Neural cell (in vitro differentiated cells): ENCODE measurements at regions not wholly inside any gene's neighbourhood (a gene's known extent, or its start where the extent isn't known, plus 50 kb on each side); places are given as distances from the start of the nearest gene placed in this dataset.

ENCODE experiments used
- H2AFZ ChIP-seq: fragments of 200-600, 300-800 bp; sonication (generic), shearing (Covaris generic); 2 replicates; pipeline ENCODE4 v1.6.0; 2014; ENCODE audit warnings: low read depth, mild to moderate bottlenecking, antibody characterized with exemption, low read length, moderate library complexity
- H3F3A ChIP-seq: fragments of 200-600 bp; shearing (Covaris generic); 2 replicates; pipeline ENCODE4 v1.6.1; 2016; ENCODE audit warnings: mild to moderate bottlenecking, moderate library complexity, mixed read lengths, antibody characterized with exemption, low read length; ENCODE audit not compliant: insufficient read depth, poor library complexity, severe bottlenecking
- H3K27ac ChIP-seq: fragments of 200-600, 300-800 bp; sonication (generic), shearing (Covaris generic); 2 replicates; pipeline ENCODE4 v1.5.1; 2014; ENCODE audit warnings: mild to moderate bottlenecking, low read length, moderate library complexity
- H3K27me3 ChIP-seq: fragments of 300-800, 200-600 bp; sonication (generic), shearing (Covaris generic); 2 replicates; pipeline ENCODE4 v1.6.0; 2014; ENCODE audit warnings: mild to moderate bottlenecking, low read depth, low read length, moderate library complexity; ENCODE audit not compliant: insufficient read depth
- H3K36me3 ChIP-seq: fragments of 300-800, 200-600 bp; sonication (generic), shearing (Covaris generic); 2 replicates; pipeline ENCODE4 v1.5.1; 2014; ENCODE audit warnings: mild to moderate bottlenecking, antibody characterized with exemption, low read length, moderate library complexity; ENCODE audit not compliant: insufficient read depth
- H3K4me2 ChIP-seq: fragments of 300-800, 200-600 bp; sonication (generic), shearing (Covaris generic); 2 replicates; pipeline ENCODE4 v1.6.0; 2014; ENCODE audit warnings: mild to moderate bottlenecking, low read length
- H3K4me3 ChIP-seq: fragments of 300-800, 200-600 bp; sonication (generic), shearing (Covaris generic); 2 replicates; pipeline ENCODE4 v1.5.1; 2014; ENCODE audit warnings: mild to moderate bottlenecking, low read length, moderate library complexity
- H3K79me2 ChIP-seq: fragments of 200-600 bp; shearing (Covaris generic); replicated peaks from 2 replicates; pipeline ENCODE4 v1.6.0; 2014; ENCODE audit warnings: mild to moderate bottlenecking, low read length, moderate library complexity; ENCODE audit not compliant: insufficient read depth
- H3K9ac ChIP-seq: fragments of 300-800, 200-600 bp; sonication (generic), shearing (Covaris generic); 2 replicates; pipeline ENCODE4 v1.6.1; 2016; ENCODE audit warnings: mild to moderate bottlenecking, low read length, mixed read lengths
- H3K9me2 ChIP-seq: fragments of 200-600 bp; shearing (Covaris generic); 2 replicates; pipeline ENCODE4 v1.6.1; 2016; ENCODE audit warnings: mild to moderate bottlenecking, low read length, mixed read lengths; ENCODE audit not compliant: insufficient read depth
- H3K9me3 ChIP-seq: fragments of 200-600, 300-800 bp; sonication (generic), shearing (Covaris generic); 2 replicates; pipeline ENCODE4 v1.6.1; 2016; ENCODE audit warnings: mild to moderate bottlenecking, mixed run types, low read length, moderate library complexity, mixed read lengths
- H4K20me1 ChIP-seq: fragments of 200-600 bp; shearing (Covaris generic); 2 replicates; pipeline ENCODE4 v1.6.1; 2016; ENCODE audit warnings: mild to moderate bottlenecking, mixed run types; ENCODE audit not compliant: insufficient read depth
- EP300 ChIP-seq: fragments of 450-650 bp; conservative IDR thresholded peaks from 2 replicates; pipeline ENCODE4 v1.6.1; 2014; ENCODE audit warnings: antibody characterized with exemption, mild to moderate bottlenecking, moderate library complexity; ENCODE audit not compliant: poor library complexity, severe bottlenecking
- EZH2 ChIP-seq: fragments of 200-600, 300-800 bp; shearing (Covaris generic), sonication (generic); IDR thresholded peaks from 2 replicates; pipeline ENCODE4 v1.6.1; 2014; ENCODE audit warnings: antibody characterized with exemption, low read length, borderline replicate concordance, mild to moderate bottlenecking; ENCODE audit not compliant: insufficient read depth, poor library complexity, severe bottlenecking
- MXI1 ChIP-seq: fragments of 450-650 bp; conservative IDR thresholded peaks from 2 replicates; pipeline ENCODE4 v1.6.1; 2014; ENCODE audit warnings: antibody characterized with exemption, mild to moderate bottlenecking; ENCODE audit not compliant: poor library complexity, severe bottlenecking
- POLR2AphosphoS5 ChIP-seq: IDR thresholded peaks from 2 replicates; pipeline ENCODE4 v1.6.1; 2012
- RAD21 ChIP-seq: fragments of 450-650 bp; conservative IDR thresholded peaks from 2 replicates; pipeline ENCODE4 v1.6.1; 2014; ENCODE audit warnings: antibody characterized with exemption, mild to moderate bottlenecking, moderate library complexity
- SMC3 ChIP-seq: fragments of 450-650 bp; conservative IDR thresholded peaks from 2 replicates; pipeline ENCODE4 v1.6.1; 2014; ENCODE audit warnings: antibody characterized with exemption, mild to moderate bottlenecking, moderate library complexity; ENCODE audit not compliant: poor library complexity
- TAF1 ChIP-seq: IDR thresholded peaks from 2 replicates; pipeline ENCODE4 v1.6.1; 2012; ENCODE audit warnings: low read depth
- TF ChIP-seq, protein P1 (sequence below): fragments of 450-650 bp; IDR thresholded peaks from 2 replicates; pipeline ENCODE4 v1.5.1; 2014; ENCODE audit warnings: antibody characterized with exemption, mild to moderate bottlenecking, moderate library complexity; ENCODE audit not compliant: poor library complexity, severe bottlenecking
- TF ChIP-seq, protein P2 (sequence below): IDR thresholded peaks from 2 replicates; pipeline ENCODE4 v1.6.1; 2012; ENCODE audit warnings: borderline replicate concordance

- no peak overlapping the region for H2AFZ ChIP-seq
- H3F3A ChIP-seq: no peaks in the 10 kb centered on the region
- no peaks in the 10 kb centered on the region for H3K27me3 ChIP-seq
- TF ChIP-seq, protein P1, sequence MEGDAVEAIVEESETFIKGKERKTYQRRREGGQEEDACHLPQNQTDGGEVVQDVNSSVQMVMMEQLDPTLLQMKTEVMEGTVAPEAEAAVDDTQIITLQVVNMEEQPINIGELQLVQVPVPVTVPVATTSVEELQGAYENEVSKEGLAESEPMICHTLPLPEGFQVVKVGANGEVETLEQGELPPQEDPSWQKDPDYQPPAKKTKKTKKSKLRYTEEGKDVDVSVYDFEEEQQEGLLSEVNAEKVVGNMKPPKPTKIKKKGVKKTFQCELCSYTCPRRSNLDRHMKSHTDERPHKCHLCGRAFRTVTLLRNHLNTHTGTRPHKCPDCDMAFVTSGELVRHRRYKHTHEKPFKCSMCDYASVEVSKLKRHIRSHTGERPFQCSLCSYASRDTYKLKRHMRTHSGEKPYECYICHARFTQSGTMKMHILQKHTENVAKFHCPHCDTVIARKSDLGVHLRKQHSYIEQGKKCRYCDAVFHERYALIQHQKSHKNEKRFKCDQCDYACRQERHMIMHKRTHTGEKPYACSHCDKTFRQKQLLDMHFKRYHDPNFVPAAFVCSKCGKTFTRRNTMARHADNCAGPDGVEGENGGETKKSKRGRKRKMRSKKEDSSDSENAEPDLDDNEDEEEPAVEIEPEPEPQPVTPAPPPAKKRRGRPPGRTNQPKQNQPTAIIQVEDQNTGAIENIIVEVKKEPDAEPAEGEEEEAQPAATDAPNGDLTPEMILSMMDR: no peak
- TF ChIP-seq MXI1 (no peak), POLR2AphosphoS5 (no peak), RAD21 (no peak), EZH2 (no peak), SMC3 (no peak), TAF1 (no peak), EP300 (no peak)
- TF ChIP-seq, protein P2, sequence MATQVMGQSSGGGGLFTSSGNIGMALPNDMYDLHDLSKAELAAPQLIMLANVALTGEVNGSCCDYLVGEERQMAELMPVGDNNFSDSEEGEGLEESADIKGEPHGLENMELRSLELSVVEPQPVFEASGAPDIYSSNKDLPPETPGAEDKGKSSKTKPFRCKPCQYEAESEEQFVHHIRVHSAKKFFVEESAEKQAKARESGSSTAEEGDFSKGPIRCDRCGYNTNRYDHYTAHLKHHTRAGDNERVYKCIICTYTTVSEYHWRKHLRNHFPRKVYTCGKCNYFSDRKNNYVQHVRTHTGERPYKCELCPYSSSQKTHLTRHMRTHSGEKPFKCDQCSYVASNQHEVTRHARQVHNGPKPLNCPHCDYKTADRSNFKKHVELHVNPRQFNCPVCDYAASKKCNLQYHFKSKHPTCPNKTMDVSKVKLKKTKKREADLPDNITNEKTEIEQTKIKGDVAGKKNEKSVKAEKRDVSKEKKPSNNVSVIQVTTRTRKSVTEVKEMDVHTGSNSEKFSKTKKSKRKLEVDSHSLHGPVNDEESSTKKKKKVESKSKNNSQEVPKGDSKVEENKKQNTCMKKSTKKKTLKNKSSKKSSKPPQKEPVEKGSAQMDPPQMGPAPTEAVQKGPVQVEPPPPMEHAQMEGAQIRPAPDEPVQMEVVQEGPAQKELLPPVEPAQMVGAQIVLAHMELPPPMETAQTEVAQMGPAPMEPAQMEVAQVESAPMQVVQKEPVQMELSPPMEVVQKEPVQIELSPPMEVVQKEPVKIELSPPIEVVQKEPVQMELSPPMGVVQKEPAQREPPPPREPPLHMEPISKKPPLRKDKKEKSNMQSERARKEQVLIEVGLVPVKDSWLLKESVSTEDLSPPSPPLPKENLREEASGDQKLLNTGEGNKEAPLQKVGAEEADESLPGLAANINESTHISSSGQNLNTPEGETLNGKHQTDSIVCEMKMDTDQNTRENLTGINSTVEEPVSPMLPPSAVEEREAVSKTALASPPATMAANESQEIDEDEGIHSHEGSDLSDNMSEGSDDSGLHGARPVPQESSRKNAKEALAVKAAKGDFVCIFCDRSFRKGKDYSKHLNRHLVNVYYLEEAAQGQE: no peak
- no peak overlapping the region for H3K4me3 ChIP-seq
- no peaks in the 10 kb centered on the region for H4K20me1 ChIP-seq
- H3K9ac ChIP-seq: no peak overlapping the region
- H3K4me2 ChIP-seq: no peak overlapping the region
- H3K27ac ChIP-seq: no peak overlapping the region
- H3K9me3 ChIP-seq: no peaks in the 10 kb centered on the region
- no peaks in the 10 kb centered on the region for H3K79me2 ChIP-seq
- no peaks in the 10 kb centered on the region for H3K36me3 ChIP-seq
- no peaks in the 10 kb centered on the region for H3K9me2 ChIP-seq
Observed at GRCh38 chr2:65662654-65663432, 230.4 kb upstream of the SPRED2 start.

DNA sequence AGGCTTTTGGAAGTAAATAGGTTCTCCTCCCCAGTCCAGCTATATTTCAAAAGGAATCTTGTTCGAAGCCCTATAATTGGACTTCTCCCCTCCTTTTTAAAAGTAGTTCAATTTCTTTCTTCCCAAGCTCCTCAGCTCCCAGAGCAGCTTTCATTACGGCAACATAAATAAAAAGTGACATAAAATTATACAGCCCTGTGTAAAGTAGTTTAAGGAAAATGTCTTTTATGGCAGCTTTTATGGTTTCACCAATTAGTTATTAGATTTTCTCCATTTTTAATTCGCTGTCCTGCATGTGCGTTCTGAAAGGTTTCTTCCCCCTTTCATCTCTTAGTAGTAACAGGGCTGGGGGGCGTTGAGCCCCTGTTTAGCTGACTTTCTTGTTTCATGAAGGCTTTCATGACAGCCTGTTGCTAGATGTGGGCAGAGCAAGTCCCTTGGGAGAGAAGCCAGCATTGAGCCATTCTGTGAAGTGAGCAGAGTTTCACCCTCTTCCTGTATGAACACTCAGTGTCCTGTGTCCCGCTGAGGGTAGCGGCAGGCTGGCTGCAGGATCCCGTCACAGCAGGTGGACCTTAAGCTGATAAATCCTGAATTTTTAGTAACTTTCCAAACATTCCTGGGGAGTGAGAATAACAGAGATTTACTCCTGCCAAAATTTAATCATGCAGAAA, 229.7 kb upstream of the SPRED2 start:
- Histone ChIP-seq H3K9me2 (no peaks in the 10 kb centered on the region), H3K27me3 (no peaks in the 10 kb centered on the region), H3K79me2 (no peaks in the 10 kb centered on the region), H3K4me3 (no peak overlapping the region), H4K20me1 (no peaks in the 10 kb centered on the region), H3K27ac (no peak overlapping the region), H3K36me3 (no peaks in the 10 kb centered on the region), H2AFZ (no peak overlapping the region), H3K9ac (no peak overlapping the region), H3F3A (no peaks in the 10 kb centered on the region), H3K9me3 (no peaks in the 10 kb centered on the region), H3K4me2 (no peak overlapping the region)
- no peak for TF ChIP-seq EP300
- TF ChIP-seq TAF1: no peak
- TF ChIP-seq, protein P2: no peak
- TF ChIP-seq, protein P1: no peak
- TF ChIP-seq SMC3: no peak
- no peak for TF ChIP-seq MXI1
- TF ChIP-seq RAD21: no peak
- TF ChIP-seq EZH2: no peak
- no peak for TF ChIP-seq POLR2AphosphoS5
